Osteoblast (primary cell): ENCODE measurements at regions not wholly inside any gene's neighbourhood (a gene's known extent, or its start where the extent isn't known, plus 50 kb on each side); places are given as distances from the start of the nearest gene placed in this dataset.

Experiments used
- DNase-seq: peaks from one replicate; pipeline ENCODE4 v3.0.0; 2011; ENCODE audit warnings: low spot score, mixed read lengths; ENCODE audit not compliant: insufficient read length; ENCODE audit errors: missing footprints
- H2AFZ ChIP-seq: 2 replicates; pipeline ENCODE4 v1.6.0; 2011; ENCODE audit warnings: mild to moderate bottlenecking, low read length
- H3K27ac ChIP-seq: 2 replicates; pipeline ENCODE4 v1.5.1; 2011; ENCODE audit warnings: mild to moderate bottlenecking, low read depth, low read length, moderate library complexity
- H3K27me3 ChIP-seq: 2 replicates; pipeline ENCODE4 v1.6.0; 2012; ENCODE audit warnings: mild to moderate bottlenecking, control low read depth, inconsistent platforms, low read length, moderate library complexity; ENCODE audit not compliant: insufficient read depth
- H3K36me3 ChIP-seq: 2 replicates; pipeline ENCODE4 v1.5.1; 2011; ENCODE audit warnings: mild to moderate bottlenecking, low read length, control low read depth, moderate library complexity; ENCODE audit not compliant: insufficient read depth
- H3K4me1 ChIP-seq: 2 replicates; pipeline ENCODE4 v1.5.1; 2011; ENCODE audit warnings: mild to moderate bottlenecking, low read length, control low read depth, moderate library complexity; ENCODE audit not compliant: insufficient read depth
- H3K4me2 ChIP-seq: 2 replicates; pipeline ENCODE4 v1.6.0; 2011; ENCODE audit warnings: mild to moderate bottlenecking, low read length; ENCODE audit not compliant: insufficient read depth
- H3K4me3 ChIP-seq: fragments of 200-600 bp; sonication (generic); 3 replicates; pipeline ENCODE4 v1.5.1; 2012; ENCODE audit warnings: mild to moderate bottlenecking, low read length, inconsistent platforms; ENCODE audit not compliant: insufficient read depth
- H3K79me2 ChIP-seq: 2 replicates; pipeline ENCODE4 v1.6.0; 2012; ENCODE audit warnings: mild to moderate bottlenecking, low read length, control low read depth, inconsistent platforms; ENCODE audit not compliant: insufficient read depth
- H3K9me3 ChIP-seq: 2 replicates; pipeline ENCODE4 v1.5.1; 2011; ENCODE audit warnings: low read depth, low read length, control low read depth
- H4K20me1 ChIP-seq: 2 replicates; pipeline ENCODE4 v1.6.0; 2012; ENCODE audit warnings: mild to moderate bottlenecking, low read length, control low read depth; ENCODE audit not compliant: insufficient read depth
- TF ChIP-seq, protein P1 (sequence below): IDR thresholded peaks from 2 replicates; pipeline ENCODE4 v1.5.1; 2011; ENCODE audit warnings: mild to moderate bottlenecking, low read depth, low read length, moderate library complexity; ENCODE audit errors: extremely low read depth

DNA sequence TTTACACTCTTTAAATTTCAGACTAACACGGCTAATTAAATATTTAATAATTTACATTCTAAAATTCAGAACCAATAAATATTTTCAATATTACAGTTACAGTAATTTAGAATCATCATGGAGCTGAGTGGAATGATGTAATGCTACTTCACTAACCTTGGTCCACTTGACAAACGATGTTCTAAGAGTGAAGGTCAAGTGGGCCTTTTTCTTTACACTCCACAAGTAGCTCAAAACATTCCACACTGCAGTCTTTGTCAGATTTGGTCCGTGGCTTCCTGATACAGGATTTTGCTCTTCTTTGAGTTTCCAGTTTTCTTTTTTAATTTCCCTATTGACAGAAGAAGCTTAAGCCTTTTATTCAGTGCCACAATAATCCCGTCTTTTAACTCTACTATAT lies 164.6 kb upstream of the NRIP1 start:
- H3K9me3 ChIP-seq: no peaks in the 10 kb centered on the region
- DNase-seq: no peak
- no peaks in the 10 kb centered on the region for H3K27me3 ChIP-seq
- no peaks in the 10 kb centered on the region for H4K20me1 ChIP-seq
- TF ChIP-seq, protein P1, sequence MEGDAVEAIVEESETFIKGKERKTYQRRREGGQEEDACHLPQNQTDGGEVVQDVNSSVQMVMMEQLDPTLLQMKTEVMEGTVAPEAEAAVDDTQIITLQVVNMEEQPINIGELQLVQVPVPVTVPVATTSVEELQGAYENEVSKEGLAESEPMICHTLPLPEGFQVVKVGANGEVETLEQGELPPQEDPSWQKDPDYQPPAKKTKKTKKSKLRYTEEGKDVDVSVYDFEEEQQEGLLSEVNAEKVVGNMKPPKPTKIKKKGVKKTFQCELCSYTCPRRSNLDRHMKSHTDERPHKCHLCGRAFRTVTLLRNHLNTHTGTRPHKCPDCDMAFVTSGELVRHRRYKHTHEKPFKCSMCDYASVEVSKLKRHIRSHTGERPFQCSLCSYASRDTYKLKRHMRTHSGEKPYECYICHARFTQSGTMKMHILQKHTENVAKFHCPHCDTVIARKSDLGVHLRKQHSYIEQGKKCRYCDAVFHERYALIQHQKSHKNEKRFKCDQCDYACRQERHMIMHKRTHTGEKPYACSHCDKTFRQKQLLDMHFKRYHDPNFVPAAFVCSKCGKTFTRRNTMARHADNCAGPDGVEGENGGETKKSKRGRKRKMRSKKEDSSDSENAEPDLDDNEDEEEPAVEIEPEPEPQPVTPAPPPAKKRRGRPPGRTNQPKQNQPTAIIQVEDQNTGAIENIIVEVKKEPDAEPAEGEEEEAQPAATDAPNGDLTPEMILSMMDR: no peak
- H3K4me2 ChIP-seq: no peak overlapping the region
- no peaks in the 10 kb centered on the region for H3K36me3 ChIP-seq
- H3K27ac ChIP-seq: no peak overlapping the region
- H2AFZ ChIP-seq: no peak overlapping the region
- no peak overlapping the region for H3K4me3 ChIP-seq
- peaks cover 5% of the 10 kb centered on the region for H3K4me1 ChIP-seq
- no peaks in the 10 kb centered on the region for H3K79me2 ChIP-seq

DNA sequence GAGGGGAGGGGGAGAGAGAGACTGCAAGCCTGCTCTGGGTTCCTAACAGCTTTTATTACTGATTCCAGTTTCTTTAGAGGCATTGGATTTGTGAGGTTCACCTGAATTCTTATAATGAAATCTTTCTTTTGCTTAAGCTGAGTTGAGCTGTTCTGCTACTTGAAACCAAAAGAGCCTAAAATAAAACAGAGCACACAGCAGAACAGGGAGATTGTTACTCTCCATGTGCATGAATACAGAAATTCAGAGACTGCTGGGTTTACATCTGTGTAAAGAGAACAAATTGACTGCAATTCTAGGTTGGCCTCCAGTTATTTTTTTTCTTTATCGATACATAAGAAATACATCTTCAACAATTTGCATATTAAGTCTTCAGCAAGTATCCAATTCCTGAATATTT lies 168.8 kb upstream of the NRIP1 start:
- no peak for DNase-seq
- Histone ChIP-seq H3K4me3 (no peak overlapping the region), H3K27ac (no peak overlapping the region), H3K36me3 (no peaks in the 10 kb centered on the region), H3K4me1 (no peaks in the 10 kb centered on the region), H4K20me1 (no peaks in the 10 kb centered on the region), H3K27me3 (no peaks in the 10 kb centered on the region), H3K79me2 (no peaks in the 10 kb centered on the region), H3K9me3 (no peaks in the 10 kb centered on the region), H2AFZ (no peak overlapping the region), H3K4me2 (no peak overlapping the region)
- TF ChIP-seq, protein P1: no peak

DNA sequence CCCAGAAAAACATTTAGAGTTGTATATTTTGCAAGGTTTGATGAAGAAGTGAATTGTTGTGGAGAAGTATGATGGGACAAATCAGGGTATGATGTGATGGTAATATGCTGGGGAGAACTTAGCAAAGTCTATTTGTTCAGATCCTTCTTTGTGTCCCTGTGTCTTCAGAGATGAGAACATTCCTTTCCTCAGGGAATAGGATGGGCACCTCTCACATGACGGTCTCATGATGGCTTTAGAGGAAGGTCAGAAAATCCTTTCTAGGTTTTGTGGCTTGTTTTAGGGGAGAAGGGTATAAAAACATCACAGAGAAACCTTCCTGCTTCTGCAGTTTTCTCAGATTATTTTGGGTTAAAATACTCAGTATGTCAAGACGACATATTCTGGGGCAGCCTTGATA lies 171.3 kb upstream of the NRIP1 start:
- no peak overlapping the region for H3K4me2 ChIP-seq
- no peaks in the 10 kb centered on the region for H3K4me1 ChIP-seq
- no peak overlapping the region for H3K4me3 ChIP-seq
- H3K36me3 ChIP-seq: no peaks in the 10 kb centered on the region
- TF ChIP-seq, protein P1: no peak
- no peak for DNase-seq
- no peaks in the 10 kb centered on the region for H3K9me3 ChIP-seq
- no peaks in the 10 kb centered on the region for H3K79me2 ChIP-seq
- H3K27ac ChIP-seq: no peak overlapping the region
- no peaks in the 10 kb centered on the region for H4K20me1 ChIP-seq
- no peaks in the 10 kb centered on the region for H3K27me3 ChIP-seq
- no peak overlapping the region for H2AFZ ChIP-seq

DNA sequence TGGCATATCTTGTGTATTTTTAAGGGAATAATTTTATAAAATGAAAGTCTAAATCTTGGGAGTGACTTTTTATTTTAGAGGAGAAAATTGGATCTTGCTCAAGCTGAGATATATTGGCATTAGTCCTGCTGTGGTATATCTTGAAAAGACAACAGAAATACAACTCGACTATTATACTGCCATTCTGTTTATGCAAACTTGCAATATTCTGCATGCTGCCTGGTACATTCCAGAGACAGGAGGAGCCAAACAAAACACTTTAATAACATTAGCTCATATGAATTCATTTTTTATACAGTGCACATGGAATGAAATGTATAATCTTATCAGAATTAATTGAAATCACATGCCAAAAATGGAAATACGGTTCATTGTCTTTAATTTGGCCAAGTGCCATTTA lies 176.0 kb upstream of the NRIP1 start:
- peak; percentile 10 for DNase-seq
- H3K27ac ChIP-seq: no peak overlapping the region

More for the DNA sequence above, 176.0 kb upstream of the NRIP1 start:
- Histone ChIP-seq H3K4me1 (peaks cover 2% of the 10 kb centered on the region), H3K79me2 (no peaks in the 10 kb centered on the region), H3K27me3 (no peaks in the 10 kb centered on the region), H3K4me3 (no peak overlapping the region), H2AFZ (no peak overlapping the region), H3K4me2 (no peak overlapping the region), H4K20me1 (no peaks in the 10 kb centered on the region), H3K9me3 (no peaks in the 10 kb centered on the region), H3K36me3 (no peaks in the 10 kb centered on the region)
- TF ChIP-seq, protein P1: no peak
